D341Med (cell line): ENCODE measurements at regions not wholly inside any gene's neighbourhood (a gene's known extent, or its start where the extent isn't known, plus 50 kb on each side); places are given as distances from the start of the nearest gene placed in this dataset.

Experiments used
- DNase-seq: peaks from one replicate; pipeline ENCODE4 v3.0.0; 2012; ENCODE audit warnings: low spot score

GRCh38 chrX:97766501-97767095, 882.9 kb downstream of the RPA4 start:
- DNase-seq: no peak

GRCh38 chrX:97787311-97787710, 903.6 kb downstream of the RPA4 start:
- no peak for DNase-seq

- no peak for DNase-seq
These were observed 904.1 kb downstream of the RPA4 start for GRCh38 chrX:97787849-97788248.

GRCh38 chrX:97790850-97791249, 907.1 kb downstream of the RPA4 start:
- no peak for DNase-seq

DNA sequence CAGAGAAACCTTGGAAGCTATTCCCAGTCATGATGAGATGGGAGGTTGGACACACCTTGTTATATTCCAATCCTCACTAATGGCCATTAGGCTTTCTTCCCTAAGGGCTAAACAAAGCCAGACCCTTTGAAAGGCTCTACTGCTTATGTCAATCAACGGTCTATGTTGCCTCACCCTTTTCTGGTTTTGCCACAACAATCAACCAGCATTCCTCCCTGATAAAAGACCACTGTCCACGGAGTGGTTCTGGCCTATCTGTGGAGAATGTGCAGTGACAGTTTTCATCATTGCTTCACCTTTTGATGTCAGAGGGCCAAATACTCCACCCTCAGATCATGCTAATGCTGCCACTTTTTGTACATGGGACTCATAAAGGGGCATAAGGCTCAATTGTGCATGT, 913.4 kb downstream of the RPA4 start:
- no peak for DNase-seq

DNA sequence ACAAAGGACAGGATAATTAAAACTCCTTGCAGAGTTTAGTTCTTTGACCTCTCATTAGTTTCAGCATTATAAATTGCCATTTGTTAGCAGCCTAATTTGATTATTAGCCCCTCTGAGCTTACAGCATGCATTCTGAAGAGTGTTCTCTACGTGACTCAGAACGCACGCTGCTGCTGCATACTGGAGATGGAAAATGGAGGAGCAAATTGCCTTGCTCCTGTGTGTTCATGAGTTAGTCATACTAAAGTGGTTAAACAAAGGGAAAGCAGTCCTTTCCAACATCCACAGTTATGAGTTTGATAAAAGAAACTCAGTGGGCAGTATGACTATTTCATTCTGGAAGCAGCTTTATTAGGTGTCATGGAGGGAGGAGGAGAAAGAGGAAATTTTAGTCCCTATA, 922.5 kb downstream of the RPA4 start:
- no peak for DNase-seq

GRCh38 chrX:97806946-97807345, 923.2 kb downstream of the RPA4 start:
- no peak for DNase-seq

GRCh38 chrX:97820170-97820569, 936.5 kb downstream of the RPA4 start:
- no peak for DNase-seq

DNA sequence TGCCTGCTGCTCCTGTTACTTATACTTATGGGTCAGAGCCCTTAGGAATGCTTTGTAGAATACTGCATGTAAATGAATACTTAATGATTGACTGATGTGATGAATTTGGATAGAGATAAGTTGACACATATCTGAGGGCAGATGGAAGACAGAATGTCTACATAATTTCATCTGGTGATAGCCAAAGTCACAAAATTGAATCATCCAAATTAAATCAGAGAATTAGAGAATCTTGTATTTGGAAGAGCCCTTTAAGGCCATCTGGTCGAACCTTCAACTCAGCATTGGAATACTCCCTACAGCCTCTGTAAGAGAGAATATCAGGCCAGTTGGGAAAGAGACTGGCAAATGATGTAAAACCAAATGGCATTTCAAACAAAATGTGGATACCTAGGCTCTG, 944.8 kb downstream of the RPA4 start:
- DNase-seq: no peak

- DNase-seq: no peak
These were observed 952.3 kb downstream of the RPA4 start for GRCh38 chrX:97835969-97836368.

DNA sequence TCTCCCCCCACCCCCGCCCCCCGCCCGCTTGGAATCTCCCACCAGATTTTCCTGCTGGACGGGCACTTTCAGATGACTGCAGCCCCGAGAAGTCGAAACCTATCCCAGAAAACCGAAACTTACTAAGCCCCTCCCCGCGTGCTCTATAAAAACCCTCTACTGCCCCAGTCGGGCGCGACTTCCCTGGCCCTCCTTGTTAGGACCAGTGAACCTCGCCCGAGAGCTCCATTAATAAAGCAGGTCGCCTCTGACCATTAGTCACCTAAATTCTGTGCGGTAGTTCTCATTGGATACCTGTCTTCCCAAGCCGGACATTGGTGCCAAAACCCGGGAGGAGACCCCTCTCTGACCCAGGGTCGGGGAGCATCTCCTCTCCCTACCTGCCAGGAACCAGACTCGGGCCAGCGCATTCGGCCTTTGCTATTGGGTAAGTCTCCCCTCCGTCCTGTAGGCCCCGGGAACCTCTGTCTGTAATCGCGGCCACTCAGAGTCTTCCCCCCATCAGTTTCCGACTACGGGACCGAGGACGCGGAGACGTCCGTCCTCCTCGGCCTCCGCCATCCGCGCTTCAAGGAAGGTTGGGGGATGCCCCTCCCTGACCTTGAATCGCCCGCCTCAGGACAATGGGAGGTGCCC, 958.0 kb downstream of the RPA4 start:
- no peak for DNase-seq

DNA sequence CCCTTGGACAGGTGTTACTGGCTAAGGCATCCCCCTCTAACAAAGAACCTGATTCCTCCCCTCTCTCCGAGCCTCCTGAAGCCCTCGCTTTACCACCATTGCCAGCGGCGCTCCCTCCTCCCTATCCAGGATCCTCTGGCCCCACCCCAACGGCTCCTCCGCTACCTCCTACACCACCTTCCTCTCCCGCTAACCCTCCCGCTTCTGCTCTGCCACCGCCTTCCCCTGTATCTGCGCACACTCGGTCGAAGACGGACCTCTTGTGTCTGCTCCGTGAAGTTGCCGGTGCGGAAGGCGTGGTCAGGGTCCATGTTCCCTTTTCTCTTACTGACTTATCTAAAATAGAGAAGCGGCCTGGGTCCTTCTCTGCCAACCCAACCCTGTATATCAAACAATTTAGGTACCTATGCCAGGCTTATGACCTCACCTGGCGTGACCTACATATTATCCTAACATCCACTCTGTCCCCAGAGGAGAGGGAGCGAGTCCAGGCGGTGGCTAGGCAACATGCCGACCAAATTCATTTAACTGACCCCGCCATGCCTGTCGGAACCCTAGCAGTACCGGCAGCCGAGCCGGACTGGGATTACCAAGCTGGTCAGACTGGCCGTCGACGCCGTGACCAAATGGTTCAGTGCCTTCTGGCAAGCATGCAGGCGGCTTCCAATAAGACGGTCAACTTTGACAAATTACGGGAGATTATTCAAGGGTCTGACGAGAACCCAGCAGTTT, 958.9 kb downstream of the RPA4 start:
- DNase-seq: no peak

DNA sequence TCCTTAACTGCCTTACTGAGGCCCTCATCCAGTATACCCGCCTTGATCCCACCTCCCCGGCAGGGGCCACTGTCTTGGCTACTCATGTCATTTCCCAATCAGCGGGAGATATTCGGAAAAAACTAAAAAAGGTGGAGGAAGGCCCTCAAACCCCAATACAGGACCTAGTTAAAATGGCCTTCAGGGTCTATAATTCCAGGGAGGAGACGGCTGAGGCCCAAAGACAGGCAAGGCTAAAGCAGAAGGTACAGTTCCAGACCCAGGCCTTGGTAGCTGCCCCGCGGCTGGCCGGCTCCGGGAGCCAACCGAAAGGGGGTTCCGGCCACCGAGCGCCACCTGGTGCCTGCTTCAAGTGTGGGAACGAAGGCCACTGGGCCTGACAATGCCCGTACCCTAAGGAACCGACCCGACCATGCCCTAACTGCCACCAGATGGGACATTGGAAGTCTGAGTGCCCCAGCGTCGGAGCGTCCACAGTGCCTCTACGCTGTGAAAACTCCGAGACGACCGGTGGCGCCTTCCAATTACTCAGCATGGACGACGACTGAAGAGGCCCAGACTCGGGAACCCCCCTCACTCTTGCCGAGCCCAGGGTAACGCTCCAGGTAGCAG, 959.6 kb downstream of the RPA4 start:
- DNase-seq: no peak

DNA sequence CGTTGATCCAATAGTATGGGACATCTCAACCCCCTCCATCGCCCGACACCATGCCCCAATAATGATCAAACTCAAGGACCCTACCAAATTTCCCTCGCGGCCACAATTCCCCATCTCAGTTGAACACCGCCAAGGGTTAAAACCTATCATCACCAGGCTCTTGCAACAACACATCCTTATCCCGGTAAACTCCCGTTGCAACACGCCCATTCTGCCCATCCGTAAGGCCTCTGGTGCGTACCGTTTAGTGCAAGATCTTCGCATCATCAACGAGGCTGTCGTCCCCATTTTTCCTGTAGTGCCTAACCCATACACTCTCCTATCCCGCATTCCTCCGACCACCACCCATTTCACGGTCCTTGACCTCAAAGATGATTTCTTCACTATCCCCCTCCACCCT, 960.5 kb downstream of the RPA4 start:
- DNase-seq: no peak

DNA sequence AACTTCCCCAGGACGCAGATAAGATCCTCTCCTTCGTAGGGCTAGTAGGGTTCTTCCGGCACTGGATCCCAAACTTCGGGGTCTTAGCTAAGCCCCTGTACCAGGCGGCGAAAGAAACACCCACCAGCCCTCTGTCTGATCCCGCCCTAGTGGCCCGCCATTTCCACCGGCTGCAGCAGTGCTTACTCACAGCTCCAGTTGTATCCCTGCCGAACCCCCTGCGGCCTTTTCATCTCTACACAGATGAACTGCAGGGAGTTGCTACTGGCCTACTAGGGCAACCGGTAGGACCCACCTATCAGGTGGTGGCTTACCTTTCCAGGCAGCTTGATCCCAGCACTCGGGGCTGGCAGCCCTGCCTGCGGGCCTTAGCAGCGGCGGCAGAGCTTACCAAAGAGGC, 961.2 kb downstream of the RPA4 start:
- DNase-seq: no peak

DNA sequence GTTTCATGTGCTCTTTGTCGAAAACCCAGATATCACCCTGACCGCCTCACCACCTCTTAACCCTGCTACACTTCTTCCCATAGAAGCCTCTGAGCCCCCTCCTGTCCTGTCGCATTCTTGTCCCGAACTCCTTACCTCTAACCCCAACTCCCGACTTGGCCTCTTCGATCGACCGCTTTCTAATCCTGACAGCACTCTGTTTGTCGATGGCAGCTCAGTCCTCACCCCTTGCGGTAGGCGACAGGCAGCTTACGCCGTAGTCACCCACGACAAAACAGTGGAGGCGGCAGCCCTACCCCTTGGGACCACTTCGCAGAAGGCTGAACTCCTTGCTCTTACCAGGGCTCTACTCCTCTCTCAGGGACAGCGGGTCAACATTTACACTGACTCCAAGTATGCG, 961.7 kb downstream of the RPA4 start:
- DNase-seq: no peak

GRCh38 chrX:97846228-97846627, 962.5 kb downstream of the RPA4 start:
- no peak for DNase-seq

DNA sequence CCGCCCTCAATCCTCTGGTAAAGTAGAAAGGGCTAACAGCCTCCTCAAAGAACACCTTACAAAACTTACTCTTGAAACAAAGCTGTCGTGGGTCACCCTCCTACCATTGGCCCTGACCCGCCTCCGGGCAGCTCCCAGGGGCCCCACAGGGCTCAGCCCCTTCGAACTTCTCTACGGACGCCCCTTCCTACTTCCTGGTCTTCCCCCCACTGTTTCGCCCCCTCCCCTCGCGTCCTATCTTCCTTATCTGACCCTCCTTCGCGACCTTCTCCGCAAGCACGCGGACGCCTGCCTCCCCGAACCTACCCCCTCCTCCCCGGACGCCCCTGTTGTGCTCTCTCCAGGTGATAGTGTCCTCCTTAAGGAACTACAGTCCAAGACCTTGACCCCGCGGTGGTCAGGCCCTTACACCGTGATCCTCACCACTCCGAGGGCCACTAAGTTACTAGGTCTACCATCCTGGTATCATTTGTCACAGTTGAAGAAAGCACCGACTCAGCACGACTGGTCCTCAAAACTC, 963.1 kb downstream of the RPA4 start:
- no peak for DNase-seq

DNA sequence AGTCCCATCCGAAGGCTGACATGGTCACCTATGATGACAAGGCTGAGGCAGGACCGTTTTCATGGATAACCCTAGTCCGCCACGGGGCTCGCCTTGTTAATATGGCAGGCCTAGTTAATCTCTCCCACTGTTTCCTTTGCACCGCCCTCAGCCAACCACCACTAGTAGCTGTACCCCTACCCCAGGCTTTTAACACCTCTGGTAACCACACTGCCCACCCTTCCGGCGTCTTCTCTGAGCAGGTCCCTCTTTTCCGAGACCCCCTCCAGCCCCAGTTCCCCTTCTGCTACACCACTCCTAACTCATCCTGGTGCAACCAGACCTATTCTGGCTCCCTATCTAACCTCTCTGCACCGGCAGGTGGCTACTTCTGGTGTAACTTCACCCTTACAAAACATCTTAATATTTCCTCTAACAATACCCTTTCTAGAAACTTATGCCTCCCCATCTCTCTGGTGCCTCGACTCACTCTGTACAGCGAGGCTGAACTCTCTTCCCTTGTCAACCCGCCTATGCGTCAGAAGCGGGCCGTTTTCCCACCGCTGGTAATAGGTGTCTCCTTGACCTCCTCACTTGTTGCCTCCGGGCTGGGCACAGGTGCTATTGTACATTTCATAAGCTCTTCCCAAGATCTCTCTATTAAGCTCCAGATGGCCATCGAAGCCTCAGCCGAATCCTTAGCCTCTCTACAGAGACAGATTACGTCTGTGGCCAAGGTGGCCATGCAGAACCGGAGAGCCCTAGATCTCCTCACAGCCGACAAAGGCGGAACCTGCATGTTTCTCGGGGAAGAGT, 964.4 kb downstream of the RPA4 start:
- DNase-seq: no peak

DNA sequence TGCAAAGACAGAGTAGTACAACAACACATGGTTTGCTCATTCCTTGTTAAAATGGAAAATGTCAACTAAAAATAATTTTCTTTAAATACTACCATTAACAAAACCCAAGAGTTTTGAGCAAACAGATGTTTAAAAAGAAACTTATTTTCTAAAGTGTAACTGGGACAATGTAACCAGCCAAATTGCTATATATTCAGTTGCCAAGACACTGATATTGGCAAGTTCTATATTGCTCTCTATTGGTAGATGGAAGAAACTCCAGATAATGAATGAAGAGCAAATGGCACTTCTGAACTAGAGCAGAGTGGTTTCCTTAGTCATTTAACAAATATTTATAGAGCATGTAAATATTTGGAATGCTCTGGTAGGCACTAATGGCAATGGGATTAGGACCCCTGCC, 966.2 kb downstream of the RPA4 start:
- no peak for DNase-seq

- DNase-seq: no peak
These were observed 967.2 kb downstream of the RPA4 start for GRCh38 chrX:97850911-97851310.

GRCh38 chrX:97854086-97854485, 970.4 kb downstream of the RPA4 start:
- DNase-seq: no peak
